RWPE1 (cell line): ENCODE measurements at regions not wholly inside any gene's neighbourhood (a gene's known extent, or its start where the extent isn't known, plus 50 kb on each side); places are given as distances from the start of the nearest gene placed in this dataset.
"Not testable (repeated sequence)": the region's sequence is repeated elsewhere in the genome, so short reads cannot be mapped to it uniquely, and the experiment has no call there.

Experiments used
- CTCF ChIA-PET: fragments of 350-600 bp; sonication (Branson Sonifier 250); formaldehyde crosslinking; extraction: SDS; loops from one replicate; lab custom pipeline; 2021; lab: Yijun Ruan, JAX
- POLR2A ChIA-PET: fragments of 400-600 bp; formaldehyde crosslinking; extraction: SDS; loops from one replicate; lab custom pipeline; 2020; ENCODE audit warnings: antibody characterized with exemption; ENCODE audit not compliant: low non-redundant PET; lab: Yijun Ruan, JAX
- DNase-seq: peaks from one replicate; pipeline ENCODE4 v3.0.0; 2012; ENCODE audit warnings: low spot score
- H3K27ac ChIP-seq: fragments of 450-650 bp; 2 replicates; pipeline ENCODE4 v1.5.1; 2017
- CTCF ChIP-seq: fragments of 450-650 bp; conservative IDR thresholded peaks from 2 replicates; pipeline ENCODE4 v1.5.1; 2017; ENCODE audit warnings: low read depth, mild to moderate bottlenecking

- no peak overlapping the region for H3K27ac ChIP-seq
- DNase-seq: no peak
- POLR2A ChIA-PET: no interaction called here
- TF ChIP-seq CTCF: no peak
- CTCF ChIA-PET: no interaction called here
These were observed 83.8 kb upstream of the SERTAD2 start for GRCh38 chr2:64737547-64737946.

GRCh38 chr2:64738026-64738425 lies 84.3 kb upstream of the SERTAD2 start:
- ChIA-PET POLR2A (no interaction called here), CTCF (no interaction called here)
- no peak overlapping the region for H3K27ac ChIP-seq
- no peak for TF ChIP-seq CTCF
- no peak for DNase-seq

GRCh38 chr2:64742678-64743077 lies 89.0 kb upstream of the SERTAD2 start:
- TF ChIP-seq CTCF: no peak
- no peak for DNase-seq
- CTCF ChIA-PET: interaction anchor here (0.6 kb wide), 1 partner anchor 87 kb away, joined by 3 read pairs; no protein-coding TSS in a partner anchor
- no peak overlapping the region for H3K27ac ChIP-seq
- POLR2A ChIA-PET: interaction anchor here (1.3 kb wide), 1 partner anchor 8 kb away, joined by 3 read pairs; no protein-coding TSS in a partner anchor

- CTCF ChIA-PET: interaction anchor here (0.6 to 1.1 kb wide), 4 partner anchors 9 to 98 kb away, joined by 3 read pairs; no protein-coding TSS in a partner anchor
- H3K27ac ChIP-seq: no peak overlapping the region
- POLR2A ChIA-PET: no interaction called here
- DNase-seq: no peak
- no peak for TF ChIP-seq CTCF
These were observed 90.1 kb upstream of the SERTAD2 start for GRCh38 chr2:64743739-64744330.

- POLR2A ChIA-PET: no interaction called here
- H3K27ac ChIP-seq: no peak overlapping the region
- DNase-seq: no peak
- no peak for TF ChIP-seq CTCF
- CTCF ChIA-PET: no interaction called here
These were observed 91.8 kb upstream of the SERTAD2 start for GRCh38 chr2:64745562-64745961.

GRCh38 chr2:64747690-64748091 lies 94.0 kb upstream of the SERTAD2 start:
- H3K27ac ChIP-seq, DNase-seq, POLR2A ChIA-PET: not testable (repeated sequence)
- CTCF ChIA-PET: interaction anchor here (0.5 to 0.6 kb wide), 3 partner anchors 70 to 314 kb away, joined by 3 to 4 read pairs (median 3); no protein-coding TSS in a partner anchor

GRCh38 chr2:64748147-64748546 lies 94.4 kb upstream of the SERTAD2 start:
- H3K27ac ChIP-seq: no peak overlapping the region
- ChIA-PET CTCF (interaction anchor here (0.6 kb wide), 1 partner anchor 70 kb away, joined by 3 read pairs; no protein-coding TSS in a partner anchor), POLR2A (no interaction called here)
- TF ChIP-seq CTCF: no peak
- no peak for DNase-seq
